G401 (cell line): ENCODE measurements at regions not wholly inside any gene's neighbourhood (a gene's known extent, or its start where the extent isn't known, plus 50 kb on each side); places are given as distances from the start of the nearest gene placed in this dataset.

Source experiments
- DNase-seq: peaks from one replicate; pipeline ENCODE4 v3.0.0-alpha.2; 2015; ENCODE audit warnings: low spot score
- in situ Hi-C: cut with HindIII; loops from 2 replicates; pipeline ENCODE4 v1.10.0; 2016; ENCODE audit warnings: low sequenced_read_pairs, mixed read lengths

DNA sequence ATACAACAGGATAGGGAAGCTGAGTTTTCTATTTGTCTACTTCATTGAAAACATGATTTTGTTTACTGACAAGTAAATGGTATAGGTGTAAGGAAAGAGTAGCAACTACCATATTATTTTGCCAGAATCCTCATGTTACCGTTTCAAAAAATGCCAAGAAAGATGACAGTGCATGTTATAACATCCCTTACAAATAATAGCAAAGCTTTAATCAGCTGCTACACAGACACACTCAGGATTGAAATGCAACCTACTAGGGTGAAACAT, 331.5 kb downstream of the CHRM3 start:
- no peak for DNase-seq
- in situ Hi-C loops: no loop called here

DNA sequence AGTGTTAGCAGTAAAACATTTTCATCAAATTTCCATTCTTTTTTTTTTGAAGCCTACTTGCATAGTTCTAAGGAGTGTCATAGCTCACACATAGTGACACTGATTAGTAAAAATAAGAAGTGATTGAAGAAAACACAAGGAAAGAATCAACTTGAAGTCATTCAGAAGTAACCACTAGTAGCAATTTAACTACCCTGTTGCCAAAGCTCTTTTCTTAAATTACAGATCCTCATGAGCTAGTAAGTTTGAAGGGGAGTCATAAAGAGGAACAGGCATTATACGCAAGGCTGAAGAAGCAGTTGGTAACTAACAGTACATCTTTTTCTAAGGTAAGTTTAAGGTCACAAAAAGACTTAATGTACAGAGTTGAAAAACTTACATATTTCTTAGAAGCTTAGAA, 332.2 kb downstream of the CHRM3 start:
- in situ Hi-C loops: no loop called here
- no peak for DNase-seq

GRCh38 chr1:239718997-239719628, 332.7 kb downstream of the CHRM3 start:
- no peak for DNase-seq
- in situ Hi-C loops: no loop called here

GRCh38 chr1:239719642-239720258, 333.4 kb downstream of the CHRM3 start:
- in situ Hi-C loops: no loop called here
- DNase-seq: no peak

- in situ Hi-C loops: no loop called here
- no peak for DNase-seq
Observed at GRCh38 chr1:239722035-239722434, 335.7 kb downstream of the CHRM3 start.

- no peak for DNase-seq
- in situ Hi-C loops: no loop called here
Observed at GRCh38 chr1:239723776-239724367, 337.5 kb downstream of the CHRM3 start.

DNA sequence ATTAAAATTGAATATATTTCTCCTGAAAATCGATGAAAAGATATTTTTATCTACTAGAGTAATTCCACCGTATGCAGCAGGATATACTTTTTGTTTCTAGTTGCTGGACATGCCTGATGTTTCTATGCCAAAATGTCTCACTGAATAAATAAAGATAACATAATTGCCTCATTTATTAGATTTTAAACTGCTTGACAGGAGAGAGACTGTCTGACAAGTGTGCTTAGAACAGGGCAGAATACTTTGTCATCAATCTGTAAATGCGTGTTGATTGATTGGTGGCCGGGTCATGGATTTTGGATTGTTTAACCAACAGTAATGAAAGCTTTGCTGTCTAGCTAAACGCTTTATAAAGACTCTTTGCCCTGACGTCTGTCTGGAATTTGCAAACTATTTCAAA, 339.0 kb downstream of the CHRM3 start:
- DNase-seq: no peak
- in situ Hi-C loops: no loop called here

DNA sequence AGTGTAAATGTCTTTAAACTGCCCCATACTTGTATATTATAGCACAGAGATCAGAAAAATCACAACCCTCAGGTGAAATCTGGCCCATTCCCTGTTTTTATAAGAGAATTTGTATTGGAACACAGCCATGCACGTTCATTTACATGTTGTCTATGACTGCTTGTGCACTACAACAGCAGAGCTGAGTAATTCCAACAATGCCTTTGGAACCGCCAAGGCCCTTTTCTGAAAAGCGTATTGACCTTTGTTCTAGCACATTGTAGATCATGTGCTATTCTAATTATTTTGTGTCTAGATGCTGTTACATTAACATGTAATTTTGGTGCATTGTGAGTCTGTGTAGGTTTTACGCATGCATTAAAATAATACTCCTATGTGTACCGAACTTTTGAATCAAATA, 339.6 kb downstream of the CHRM3 start:
- in situ Hi-C loops: no loop called here

GRCh38 chr1:239730378-239730777, 344.0 kb downstream of the CHRM3 start:
- no peak for DNase-seq
- in situ Hi-C loops: no loop called here

More for the DNA sequence above, 339.6 kb downstream of the CHRM3 start:
- DNase-seq: no peak

- in situ Hi-C loops: no loop called here
- DNase-seq: no peak
Observed at GRCh38 chr1:239731082-239731748, 344.8 kb downstream of the CHRM3 start.

- in situ Hi-C loops: no loop called here
- no peak for DNase-seq
Observed at GRCh38 chr1:239732770-239733169, 346.4 kb downstream of the CHRM3 start.

DNA sequence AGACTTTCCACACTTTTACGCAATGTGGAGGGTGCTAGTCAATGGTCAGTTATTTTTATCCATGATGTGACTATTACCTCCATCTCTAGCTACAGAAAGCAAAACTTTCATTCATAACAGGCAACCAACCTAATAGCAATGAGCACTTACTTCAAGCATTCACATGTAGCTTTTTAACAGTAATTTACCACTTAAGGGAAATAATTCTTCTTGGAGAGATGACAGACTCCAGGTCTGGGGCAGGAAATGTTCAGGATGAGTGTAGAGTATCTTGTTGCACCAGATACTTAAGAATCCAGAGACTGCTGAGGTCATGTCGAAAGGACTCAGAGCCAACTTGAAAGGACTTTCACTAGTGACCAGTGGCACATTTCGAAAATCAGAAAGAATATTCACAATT, 347.6 kb downstream of the CHRM3 start:
- DNase-seq: no peak
- in situ Hi-C loops: no loop called here

DNA sequence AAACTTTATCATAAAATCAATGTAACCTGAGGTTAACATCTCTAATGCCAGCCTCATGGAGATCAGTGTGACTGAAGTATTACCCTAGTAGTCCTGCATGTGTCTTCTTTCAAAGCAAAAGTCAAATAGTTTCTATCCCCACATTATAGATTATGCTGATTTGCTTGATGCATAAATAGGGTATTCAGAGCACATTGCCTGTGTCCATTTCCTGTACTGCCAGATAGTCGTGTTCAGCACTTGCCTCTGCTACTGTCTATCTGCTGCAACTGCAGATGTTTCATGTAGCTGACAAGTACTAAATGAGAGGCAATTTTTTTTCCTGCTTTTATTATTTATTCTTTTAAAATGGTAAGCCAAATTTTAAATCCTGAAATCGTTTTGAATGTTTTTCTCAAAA, 348.7 kb downstream of the CHRM3 start:
- no peak for DNase-seq
- in situ Hi-C loops: no loop called here

DNA sequence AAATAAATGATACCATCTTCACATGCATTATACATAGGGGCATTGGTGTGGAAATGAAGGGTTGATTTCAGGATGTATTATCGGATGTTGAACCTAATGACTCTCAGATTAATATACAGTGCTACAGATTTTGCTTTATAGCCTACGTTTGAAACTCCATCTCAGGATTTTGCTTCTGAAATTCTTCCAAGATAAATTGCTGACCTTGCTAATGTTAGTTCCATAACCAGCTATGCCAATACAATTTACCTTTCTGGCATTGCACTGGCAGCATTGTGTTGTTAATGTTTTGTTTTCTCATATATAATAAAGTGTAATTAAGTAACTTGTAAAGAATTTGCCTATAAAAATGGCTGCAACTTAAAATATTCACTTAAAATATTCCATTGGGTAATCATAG, 350.1 kb downstream of the CHRM3 start:
- no peak for DNase-seq
- in situ Hi-C loops: no loop called here

DNA sequence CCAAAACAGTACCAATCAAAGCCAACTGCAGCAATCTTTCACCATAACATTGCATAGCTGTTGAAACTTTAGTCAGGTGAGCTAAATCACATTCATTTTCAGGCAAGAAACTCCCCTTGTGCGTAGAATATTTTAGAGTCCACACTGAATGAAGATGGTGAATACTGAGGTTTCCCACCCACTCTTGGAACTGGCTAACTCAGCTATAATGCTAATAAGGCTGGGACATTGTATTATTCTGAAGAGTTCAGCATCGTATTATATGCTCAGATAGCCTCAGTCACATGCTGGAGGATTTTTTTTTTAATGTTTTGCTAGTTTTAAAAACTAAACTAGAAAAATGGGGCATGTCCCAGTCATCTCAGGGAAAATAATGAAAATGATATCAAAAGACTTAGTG, 352.3 kb upstream of the FMN2 start:
- in situ Hi-C loops: no loop called here
- no peak for DNase-seq

DNA sequence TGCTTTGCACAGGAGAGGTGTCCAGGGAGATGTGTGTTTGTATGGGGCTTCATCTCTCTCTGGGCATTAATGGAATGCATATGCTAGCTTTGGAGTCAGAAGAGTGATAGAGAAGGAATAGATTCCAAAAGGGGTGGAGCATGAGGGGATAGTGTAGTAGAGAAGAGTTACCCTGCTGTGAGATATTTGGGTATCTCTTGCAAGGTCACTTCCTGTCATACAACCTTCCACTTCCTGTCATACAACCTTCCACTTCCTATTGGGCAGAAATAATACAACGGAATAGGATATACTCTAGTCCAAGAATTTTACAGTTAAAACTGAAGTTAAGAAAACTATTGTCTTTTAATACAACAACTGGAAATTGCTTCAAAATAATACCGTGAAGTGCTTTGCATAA, 351.8 kb upstream of the FMN2 start:
- in situ Hi-C loops: no loop called here
- DNase-seq: no peak

GRCh38 chr1:239742416-239743109, 349.1 kb upstream of the FMN2 start:
- DNase-seq: no peak
- in situ Hi-C loops: no loop called here

DNA sequence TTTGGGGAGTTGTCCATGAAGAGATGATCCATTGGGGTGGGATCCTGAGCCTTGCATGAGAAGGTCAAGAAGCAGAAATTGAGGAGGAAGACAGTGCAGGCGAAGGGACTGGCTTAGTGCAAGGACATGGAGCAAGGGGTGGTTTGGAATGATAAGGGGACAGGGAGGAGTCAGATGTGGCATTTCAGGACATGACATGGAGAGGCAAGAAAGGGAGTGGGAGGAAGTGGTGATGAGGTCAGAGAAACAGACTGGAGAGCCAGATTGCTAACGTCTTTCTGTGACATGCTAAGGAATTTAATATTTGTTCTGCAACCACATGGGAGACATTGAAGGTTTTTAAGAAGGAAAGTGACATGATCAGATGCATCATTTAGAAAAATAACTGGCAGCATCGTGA, 346.8 kb upstream of the FMN2 start:
- in situ Hi-C loops: no loop called here
- no peak for DNase-seq

DNA sequence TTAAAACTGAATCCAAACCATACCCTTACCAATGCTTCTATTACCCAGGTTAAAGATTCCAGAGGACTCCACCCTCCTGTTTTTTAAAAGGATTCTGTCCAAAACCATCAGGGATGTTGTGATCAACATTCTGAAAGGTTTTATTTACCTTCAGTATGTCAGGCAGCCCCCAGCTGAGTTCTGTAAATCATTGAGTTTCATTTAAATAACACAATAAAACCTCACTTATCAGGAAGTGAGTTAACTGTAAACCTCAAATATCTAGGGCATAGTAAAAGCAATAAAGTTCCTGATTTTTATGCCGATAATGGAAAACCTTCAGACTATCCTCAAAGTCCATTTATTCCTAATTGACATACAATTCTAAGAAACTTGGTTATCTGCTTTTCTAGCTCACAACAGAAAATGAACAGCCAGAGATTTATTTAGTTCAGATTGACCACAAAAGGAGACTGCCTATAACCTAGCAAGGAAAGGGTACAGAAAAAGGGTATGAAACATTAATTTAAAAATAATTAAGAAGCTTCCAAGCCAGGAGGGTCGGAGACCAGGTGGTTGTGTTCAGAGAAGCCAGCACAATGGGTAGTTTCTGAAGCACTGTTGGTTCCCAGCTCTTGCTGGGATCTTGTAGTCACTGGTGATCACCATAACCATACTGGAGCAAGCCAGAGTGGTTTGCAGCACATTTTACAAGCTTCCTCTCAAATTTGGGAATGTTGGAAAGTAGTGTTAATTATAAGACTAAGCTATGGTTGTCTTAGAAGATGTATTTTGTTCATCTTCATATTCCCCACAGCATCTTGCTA, 336.4 kb upstream of the FMN2 start:
- in situ Hi-C loops: no loop called here
- DNase-seq: no peak
